B cell (primary cell): ENCODE measurements at regions not wholly inside any gene's neighbourhood (a gene's known extent, or its start where the extent isn't known, plus 50 kb on each side); places are given as distances from the start of the nearest gene placed in this dataset.

ENCODE experiments used
- CTCF ChIP-seq: fragments of 200-600 bp; IDR thresholded peaks from one replicate; pipeline ENCODE4 v1.8.0; 2022; ENCODE audit warnings: antibody characterized with exemption, mild to moderate bottlenecking
- EZH2 ChIP-seq: IDR thresholded peaks from 2 replicates; pipeline ENCODE4 v1.6.1; 2012; ENCODE audit warnings: borderline replicate concordance, low read depth, mild to moderate bottlenecking, moderate library complexity, low read length; ENCODE audit not compliant: insufficient read depth, poor library complexity, severe bottlenecking

GRCh38 chr3:5390936-5391625, 203.6 kb downstream of the EDEM1 start:
- TF ChIP-seq CTCF (no peak), EZH2 (no peak)
